ENCODE measurements at regions not wholly inside any gene's neighbourhood (a gene's known extent, or its start where the extent isn't known, plus 50 kb on each side); places are given as distances from the start of the nearest gene placed in this dataset.

DNA sequence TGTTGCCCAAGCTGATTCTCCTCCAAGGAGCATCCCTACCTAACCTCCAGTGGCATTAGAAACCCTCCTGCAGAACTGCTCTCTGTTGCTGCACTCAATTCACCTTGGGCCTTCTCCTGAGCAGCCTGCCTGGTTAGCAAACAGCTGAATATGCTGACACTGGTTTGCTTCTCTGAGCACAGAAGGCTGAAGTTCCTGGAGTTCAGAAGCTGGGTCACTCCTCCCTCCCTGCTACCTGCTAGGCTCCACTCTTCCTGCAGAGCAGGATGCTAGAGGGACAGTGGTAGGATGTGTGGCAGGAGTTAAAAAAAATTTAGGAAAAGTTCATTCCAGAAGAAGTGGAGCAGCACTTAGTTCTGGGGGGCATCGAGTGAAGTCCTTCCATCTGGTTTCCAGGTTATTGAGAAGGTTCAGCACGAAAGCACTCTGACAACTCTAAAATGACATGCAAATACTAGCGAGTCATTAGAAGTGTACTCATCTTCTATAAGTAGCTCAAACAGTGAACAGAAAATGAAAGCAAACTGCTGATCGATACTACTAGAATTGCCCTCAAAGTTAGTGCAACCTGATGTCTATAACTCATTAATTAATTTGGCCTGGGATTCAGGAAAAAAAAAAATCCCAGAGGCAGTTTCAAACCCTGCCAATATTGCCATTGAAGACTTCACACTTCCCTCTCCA, 293.7 kb downstream of the POU4F1 start:
- no peaks in the 10 kb centered on the region for H3F3A ChIP-seq (ENCODE audit: insufficient read depth)
- TF ChIP-seq EZH2 (IDR thresholded peaks at IDR 0.05; ENCODE audit: insufficient read depth, poor library complexity, severe bottlenecking): no peak
- WGBS, 2 experiments (ENCODE audit: low coverage in 1 of 2, low lambda C conversion rate in 2 of 2, missing lambda C conversion rate in 2 of 2): 20 to 23% methylated on average over 4 of the region's 4 CpGs
- H4K20me1 ChIP-seq (ENCODE audit: insufficient read depth): no peaks in the 10 kb centered on the region
- no peaks in the 10 kb centered on the region for H3K36me3 ChIP-seq (ENCODE audit: low read depth)
- DNase-seq: no peak
- H2AFZ ChIP-seq: no peak overlapping the region
- no peaks in the 10 kb centered on the region for H3K9me2 ChIP-seq (ENCODE audit: insufficient read depth)
- peaks cover 35% of the 10 kb centered on the region; the same call in 1 of the 2 replicates for H3K27me3 ChIP-seq (replicated peaks; ENCODE audit: insufficient read depth)
- in situ Hi-C loops (cut with MboI): no loop called here
- no peak overlapping the region for H3K4me2 ChIP-seq (ENCODE audit: unreplicated experiment)
- no peak overlapping the region for H3K9ac ChIP-seq
- H3K4me1 ChIP-seq (ENCODE audit: insufficient read depth): no peaks in the 10 kb centered on the region
- no peaks in the 10 kb centered on the region for H3K9me3 ChIP-seq (ENCODE audit: low read depth)
- H3K79me2 ChIP-seq (ENCODE audit: insufficient read depth): no peaks in the 10 kb centered on the region
- H3K4me3 ChIP-seq: no peak overlapping the region
- no peak overlapping the region for H3K27ac ChIP-seq

DNA sequence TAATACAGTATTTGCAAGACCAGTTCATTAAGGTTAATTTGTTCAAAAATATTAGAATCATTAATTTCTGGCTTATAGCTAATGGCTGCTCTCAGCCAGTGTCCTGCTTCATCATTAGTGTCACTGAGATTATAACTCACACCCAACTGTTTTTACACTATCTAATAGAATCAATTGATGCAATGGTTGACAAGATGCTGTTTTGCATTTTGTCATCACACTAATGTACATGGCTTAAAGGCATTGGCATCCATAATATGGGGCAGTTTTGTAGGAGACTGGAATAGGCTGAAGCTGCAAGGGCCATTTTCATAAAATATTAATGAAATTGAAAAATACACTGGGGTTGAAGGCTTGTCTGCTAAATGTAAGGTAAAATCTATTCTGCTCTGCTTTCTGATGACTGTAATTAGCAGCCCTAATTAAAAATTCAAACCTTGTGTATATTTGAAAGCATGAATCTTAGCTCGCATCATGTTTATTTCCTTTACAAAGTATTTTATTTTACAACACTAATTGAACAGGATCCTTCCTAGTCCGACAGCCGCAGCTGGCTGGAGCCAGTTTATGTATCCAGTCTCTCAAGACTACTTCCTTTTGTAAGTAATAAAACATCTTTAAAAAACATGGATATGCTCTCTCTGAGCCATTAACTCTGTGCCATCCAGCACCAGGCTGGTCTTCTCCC, 296.7 kb downstream of the POU4F1 start:
- in situ Hi-C loops (cut with MboI): no loop called here
- TF ChIP-seq EZH2phosphoT487 (IDR thresholded peaks at IDR 0.05; ENCODE audit: insufficient read depth, low read depth) (no peak), EZH2 (IDR thresholded peaks at IDR 0.05; ENCODE audit: insufficient read depth, poor library complexity, severe bottlenecking) (no peak)
- no peaks in the 10 kb centered on the region for H3F3A ChIP-seq (ENCODE audit: insufficient read depth)
- no peak overlapping the region for H3K9ac ChIP-seq
- H3K27ac ChIP-seq: no peak overlapping the region
- no peak overlapping the region for H2AFZ ChIP-seq
- WGBS, 2 experiments (ENCODE audit: low coverage in 1 of 2, low lambda C conversion rate in 2 of 2, missing lambda C conversion rate in 2 of 2): 4 to 9% methylated on average over 3 of the region's 3 CpGs
- no peak overlapping the region for H3K4me3 ChIP-seq
- H3K36me3 ChIP-seq (ENCODE audit: low read depth): no peaks in the 10 kb centered on the region
- no peaks in the 10 kb centered on the region for H3K4me1 ChIP-seq (ENCODE audit: insufficient read depth)
- H3K9me3 ChIP-seq (ENCODE audit: low read depth): no peaks in the 10 kb centered on the region
- DNase-seq: no peak
- peaks cover 33% of the 10 kb centered on the region for H3K27me3 ChIP-seq (replicated peaks; ENCODE audit: insufficient read depth)
- H4K20me1 ChIP-seq (ENCODE audit: insufficient read depth): no peaks in the 10 kb centered on the region
- H3K9me2 ChIP-seq (ENCODE audit: insufficient read depth): no peaks in the 10 kb centered on the region
- H3K4me2 ChIP-seq (ENCODE audit: unreplicated experiment): no peak overlapping the region
- H3K79me2 ChIP-seq (ENCODE audit: insufficient read depth): no peaks in the 10 kb centered on the region

DNA sequence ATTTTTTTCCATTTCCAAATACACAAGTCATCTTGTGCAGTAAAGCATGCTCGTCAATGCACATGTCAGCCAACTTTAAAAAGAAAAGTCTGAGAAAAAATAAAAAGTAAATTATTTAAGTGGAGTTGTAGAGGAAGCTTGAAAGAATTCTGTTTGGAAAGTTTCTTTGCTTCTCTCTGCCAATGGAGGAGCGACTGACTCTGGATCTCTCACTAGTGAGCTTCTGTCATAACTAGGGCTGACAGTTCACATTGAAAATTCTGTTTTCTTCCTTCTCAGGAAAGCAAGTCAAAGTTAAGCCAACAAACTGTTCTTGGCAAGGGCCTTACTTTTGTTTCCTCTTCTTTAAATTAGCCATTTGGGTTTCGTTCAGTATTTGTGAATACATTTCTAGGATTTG, 298.2 kb downstream of the POU4F1 start:
- Histone ChIP-seq H3K27me3 (replicated peaks; ENCODE audit: insufficient read depth) (peaks cover 38% of the 10 kb centered on the region), H3K79me2 (ENCODE audit: insufficient read depth) (no peaks in the 10 kb centered on the region), H2AFZ (no peak overlapping the region), H3K36me3 (ENCODE audit: low read depth) (no peaks in the 10 kb centered on the region), H3K4me1 (ENCODE audit: insufficient read depth) (no peaks in the 10 kb centered on the region), H3K9me2 (ENCODE audit: insufficient read depth) (no peaks in the 10 kb centered on the region), H3K4me2 (ENCODE audit: unreplicated experiment) (no peak overlapping the region), H3K9ac (no peak overlapping the region), H3K27ac (no peak overlapping the region), H3K4me3 (no peak overlapping the region), H3F3A (ENCODE audit: insufficient read depth) (no peaks in the 10 kb centered on the region), H4K20me1 (ENCODE audit: insufficient read depth) (no peaks in the 10 kb centered on the region), H3K9me3 (ENCODE audit: low read depth) (no peaks in the 10 kb centered on the region)
- no peak for DNase-seq
- TF ChIP-seq EZH2 (IDR thresholded peaks at IDR 0.05; ENCODE audit: insufficient read depth, poor library complexity, severe bottlenecking) (no peak), EZH2phosphoT487 (IDR thresholded peaks at IDR 0.05; ENCODE audit: insufficient read depth, low read depth) (no peak)
- 15 to 25% methylated on average over 3 of the region's 3 CpGs for WGBS, 2 experiments (ENCODE audit: low coverage in 1 of 2, low lambda C conversion rate in 2 of 2, missing lambda C conversion rate in 2 of 2)
- in situ Hi-C loops (cut with MboI): no loop called here

- Histone ChIP-seq H3K9me2 (ENCODE audit: insufficient read depth) (no peaks in the 10 kb centered on the region), H3K9ac (no peak overlapping the region), H3K4me1 (ENCODE audit: insufficient read depth) (no peaks in the 10 kb centered on the region), H3K27ac (no peak overlapping the region), H3K79me2 (ENCODE audit: insufficient read depth) (no peaks in the 10 kb centered on the region), H3F3A (ENCODE audit: insufficient read depth) (no peaks in the 10 kb centered on the region), H3K36me3 (ENCODE audit: low read depth) (no peaks in the 10 kb centered on the region), H3K9me3 (ENCODE audit: low read depth) (no peaks in the 10 kb centered on the region), H3K4me2 (ENCODE audit: unreplicated experiment) (no peak overlapping the region), H4K20me1 (ENCODE audit: insufficient read depth) (no peaks in the 10 kb centered on the region), H2AFZ (no peak overlapping the region), H3K4me3 (no peak overlapping the region), H3K27me3 (replicated peaks; ENCODE audit: insufficient read depth) (peaks cover 27% of the 10 kb centered on the region)
- no peak for DNase-seq
- in situ Hi-C loops (cut with MboI): no loop called here
- TF ChIP-seq EZH2phosphoT487 (IDR thresholded peaks at IDR 0.05; ENCODE audit: insufficient read depth, low read depth): no peak
- no peak for TF ChIP-seq EZH2 (IDR thresholded peaks at IDR 0.05; ENCODE audit: insufficient read depth, poor library complexity, severe bottlenecking)
Observed at GRCh38 chr13:78299832-78300623, 303.3 kb downstream of the POU4F1 start.

Data from GM23248 (cell line).